ENCODE measurements at regions not wholly inside any gene's neighbourhood (a gene's known extent, or its start where the extent isn't known, plus 50 kb on each side); places are given as distances from the start of the nearest gene placed in this dataset.

DNA sequence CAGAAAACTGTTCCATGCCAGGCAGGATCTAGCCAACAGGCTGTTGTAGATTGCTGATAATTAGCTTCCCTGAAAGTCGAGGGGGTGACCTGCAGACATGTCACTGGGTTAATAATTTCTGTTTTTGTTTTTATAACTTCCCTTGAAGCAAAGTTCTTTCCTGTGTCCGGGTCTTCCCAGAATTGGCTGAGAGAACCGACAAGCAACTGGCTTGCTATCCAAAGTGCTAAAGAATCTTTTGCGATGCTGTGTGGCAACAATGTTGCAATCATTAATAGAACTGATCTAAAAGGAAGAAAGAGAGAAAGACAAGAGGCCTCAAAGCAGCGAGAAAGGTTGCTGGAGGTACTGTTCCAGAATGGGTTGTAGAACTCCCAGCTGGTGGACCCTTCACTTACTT, 132.1 kb upstream of the DPP6 start:
- TF ChIP-seq, protein P1, sequence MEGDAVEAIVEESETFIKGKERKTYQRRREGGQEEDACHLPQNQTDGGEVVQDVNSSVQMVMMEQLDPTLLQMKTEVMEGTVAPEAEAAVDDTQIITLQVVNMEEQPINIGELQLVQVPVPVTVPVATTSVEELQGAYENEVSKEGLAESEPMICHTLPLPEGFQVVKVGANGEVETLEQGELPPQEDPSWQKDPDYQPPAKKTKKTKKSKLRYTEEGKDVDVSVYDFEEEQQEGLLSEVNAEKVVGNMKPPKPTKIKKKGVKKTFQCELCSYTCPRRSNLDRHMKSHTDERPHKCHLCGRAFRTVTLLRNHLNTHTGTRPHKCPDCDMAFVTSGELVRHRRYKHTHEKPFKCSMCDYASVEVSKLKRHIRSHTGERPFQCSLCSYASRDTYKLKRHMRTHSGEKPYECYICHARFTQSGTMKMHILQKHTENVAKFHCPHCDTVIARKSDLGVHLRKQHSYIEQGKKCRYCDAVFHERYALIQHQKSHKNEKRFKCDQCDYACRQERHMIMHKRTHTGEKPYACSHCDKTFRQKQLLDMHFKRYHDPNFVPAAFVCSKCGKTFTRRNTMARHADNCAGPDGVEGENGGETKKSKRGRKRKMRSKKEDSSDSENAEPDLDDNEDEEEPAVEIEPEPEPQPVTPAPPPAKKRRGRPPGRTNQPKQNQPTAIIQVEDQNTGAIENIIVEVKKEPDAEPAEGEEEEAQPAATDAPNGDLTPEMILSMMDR (conservative IDR thresholded peaks at IDR 0.05 in 1 of 2, IDR thresholded peaks at IDR 0.05 in 1 of 2; ENCODE audit: extremely low read depth in 1 of 2, insufficient read depth in 1 of 2, low read depth in 1 of 2, low read length in 2 of 2): no peak
- TF ChIP-seq EZH2 (IDR thresholded peaks at IDR 0.05; ENCODE audit: borderline replicate concordance, low read length): no peak
